WI38 (cell line): ENCODE measurements at regions not wholly inside any gene's neighbourhood (a gene's known extent, or its start where the extent isn't known, plus 50 kb on each side); places are given as distances from the start of the nearest gene placed in this dataset.

Experiments
- H3K4me3 ChIP-seq: 2 replicates; pipeline ENCODE4 v1.5.1; 2011; ENCODE audit warnings: low read depth, mild to moderate bottlenecking, control low read depth, low read length
- TF ChIP-seq, protein P1 (sequence below): IDR thresholded peaks from 2 replicates; pipeline ENCODE4 v1.5.1; 2012; ENCODE audit warnings: low read depth, mild to moderate bottlenecking, control low read depth, low read length

DNA sequence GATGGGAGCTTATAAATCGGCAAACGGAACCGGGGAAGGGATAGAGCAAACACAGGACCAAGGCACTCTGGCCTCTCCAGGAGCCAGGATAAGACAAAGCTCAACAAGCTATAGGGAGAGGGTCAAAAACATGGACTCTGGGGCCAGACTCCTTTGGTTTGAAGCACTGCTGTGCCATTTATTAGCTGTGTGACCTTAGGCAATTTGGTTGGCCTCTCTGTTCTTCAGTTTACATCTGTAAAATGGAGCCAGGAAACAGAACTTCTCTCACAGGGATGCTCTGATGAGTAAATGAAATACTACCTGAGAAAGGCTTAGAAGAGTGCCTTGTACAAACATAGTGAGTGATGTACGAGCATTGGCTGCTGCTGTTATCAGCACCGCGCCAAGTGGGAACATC, 213.3 kb upstream of the PWP1 start:
- H3K4me3 ChIP-seq = no peak overlapping the region
- TF ChIP-seq, protein P1, sequence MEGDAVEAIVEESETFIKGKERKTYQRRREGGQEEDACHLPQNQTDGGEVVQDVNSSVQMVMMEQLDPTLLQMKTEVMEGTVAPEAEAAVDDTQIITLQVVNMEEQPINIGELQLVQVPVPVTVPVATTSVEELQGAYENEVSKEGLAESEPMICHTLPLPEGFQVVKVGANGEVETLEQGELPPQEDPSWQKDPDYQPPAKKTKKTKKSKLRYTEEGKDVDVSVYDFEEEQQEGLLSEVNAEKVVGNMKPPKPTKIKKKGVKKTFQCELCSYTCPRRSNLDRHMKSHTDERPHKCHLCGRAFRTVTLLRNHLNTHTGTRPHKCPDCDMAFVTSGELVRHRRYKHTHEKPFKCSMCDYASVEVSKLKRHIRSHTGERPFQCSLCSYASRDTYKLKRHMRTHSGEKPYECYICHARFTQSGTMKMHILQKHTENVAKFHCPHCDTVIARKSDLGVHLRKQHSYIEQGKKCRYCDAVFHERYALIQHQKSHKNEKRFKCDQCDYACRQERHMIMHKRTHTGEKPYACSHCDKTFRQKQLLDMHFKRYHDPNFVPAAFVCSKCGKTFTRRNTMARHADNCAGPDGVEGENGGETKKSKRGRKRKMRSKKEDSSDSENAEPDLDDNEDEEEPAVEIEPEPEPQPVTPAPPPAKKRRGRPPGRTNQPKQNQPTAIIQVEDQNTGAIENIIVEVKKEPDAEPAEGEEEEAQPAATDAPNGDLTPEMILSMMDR = no peak

DNA sequence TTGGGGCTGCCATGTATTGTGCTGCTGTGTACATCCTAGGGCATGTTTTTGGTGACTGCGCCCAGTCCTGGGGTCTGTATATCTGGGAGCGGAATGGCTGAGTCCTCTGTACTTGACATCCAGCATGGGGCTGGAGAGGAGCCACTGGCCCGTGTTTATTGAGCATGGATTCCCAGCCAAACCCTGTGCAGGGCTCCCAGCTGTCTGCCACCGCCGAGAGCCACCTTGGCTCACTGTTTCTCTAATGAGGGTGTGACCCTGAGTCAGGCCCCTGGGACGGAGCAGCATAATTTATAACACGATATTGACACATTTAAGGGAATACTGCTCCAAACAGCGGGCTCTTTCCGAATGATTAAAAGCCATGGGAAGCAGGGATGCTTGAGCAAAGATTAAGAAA, 211.5 kb upstream of the PWP1 start:
- TF ChIP-seq, protein P1 = no peak
- H3K4me3 ChIP-seq = no peak overlapping the region

DNA sequence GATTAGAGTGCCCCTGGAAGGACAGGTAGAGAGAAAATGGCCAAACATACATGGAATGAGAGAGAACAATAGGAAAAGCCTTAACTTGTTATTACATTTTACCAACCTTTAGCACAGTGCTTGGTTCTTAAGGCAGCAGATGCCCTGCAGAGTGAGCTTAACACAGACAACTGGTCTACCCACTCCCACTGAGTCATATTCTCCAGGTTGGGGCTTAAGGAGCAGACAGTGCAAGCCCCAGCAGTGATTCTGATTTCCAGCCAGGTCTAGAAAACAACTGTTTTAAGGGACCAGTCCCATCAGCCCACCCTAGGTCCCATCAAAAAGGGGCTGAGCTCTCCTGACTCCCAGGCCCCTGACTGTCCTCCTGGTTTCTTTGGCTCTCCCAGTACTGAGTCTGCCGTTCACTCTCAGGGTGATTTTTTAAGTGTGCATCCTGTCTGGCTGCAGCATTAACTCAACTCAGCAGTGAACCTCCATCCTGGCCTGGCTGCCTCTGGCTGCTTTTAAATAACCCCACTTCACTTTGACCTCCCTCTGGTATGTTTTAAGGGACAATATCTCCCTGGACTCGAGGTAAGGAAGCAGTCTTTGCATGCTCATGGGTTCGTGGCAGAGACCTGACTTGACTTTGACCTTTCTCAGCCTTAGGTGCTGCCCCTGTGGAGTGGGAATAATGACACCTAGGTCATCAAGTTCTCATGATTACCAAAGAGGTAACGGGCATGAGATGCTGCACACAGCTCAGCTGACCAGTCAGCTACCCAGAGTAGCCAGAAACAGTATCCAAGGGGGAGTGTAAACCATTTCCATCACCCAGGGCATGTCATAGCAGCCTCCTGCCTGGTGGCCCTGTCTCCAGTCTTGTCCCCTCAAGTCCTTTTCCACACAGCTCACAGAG, 210.7 kb upstream of the PWP1 start:
- TF ChIP-seq, protein P1 = no peak
- no peak overlapping the region for H3K4me3 ChIP-seq

DNA sequence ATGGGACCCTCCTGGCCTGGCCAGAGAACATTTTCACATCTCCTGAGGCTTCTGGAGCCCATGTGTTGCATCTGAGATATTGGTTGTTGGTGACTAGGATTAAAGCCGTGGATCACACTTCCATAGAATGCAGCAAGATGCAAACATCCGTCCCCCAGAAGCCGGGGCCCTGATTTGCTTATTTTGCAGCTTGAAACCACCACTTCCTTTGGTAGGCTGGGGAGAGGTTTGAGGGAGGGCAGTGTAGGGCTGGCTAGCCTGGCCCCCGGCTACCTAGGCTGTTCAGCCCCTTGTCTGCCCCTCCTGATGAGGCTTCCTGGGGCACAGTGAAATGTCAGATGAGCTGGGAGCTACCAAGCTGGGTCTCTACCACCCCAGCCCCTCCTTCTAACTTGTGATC, 209.7 kb upstream of the PWP1 start:
- TF ChIP-seq, protein P1 = no peak
- H3K4me3 ChIP-seq = no peak overlapping the region

DNA sequence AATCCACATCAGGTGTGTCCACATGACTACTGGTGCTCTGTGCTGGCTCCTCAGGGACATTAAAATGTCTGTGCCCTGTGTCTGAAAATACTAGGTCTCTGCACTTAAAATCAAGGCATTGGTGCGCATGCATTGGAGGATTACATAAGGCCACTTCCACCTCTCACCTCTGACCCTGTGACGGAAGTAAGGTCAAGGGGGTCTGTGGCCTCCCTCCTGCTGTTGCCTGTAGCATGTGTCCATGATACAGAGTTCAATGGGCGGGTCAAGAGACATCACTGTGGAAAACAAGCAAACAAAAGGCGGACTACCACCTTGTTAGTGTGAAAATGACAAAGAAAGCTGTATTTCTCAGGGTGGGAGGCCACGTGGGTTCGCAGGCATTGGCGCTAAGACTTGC, 208.6 kb upstream of the PWP1 start:
- H3K4me3 ChIP-seq = no peak overlapping the region
- TF ChIP-seq, protein P1 = no peak

DNA sequence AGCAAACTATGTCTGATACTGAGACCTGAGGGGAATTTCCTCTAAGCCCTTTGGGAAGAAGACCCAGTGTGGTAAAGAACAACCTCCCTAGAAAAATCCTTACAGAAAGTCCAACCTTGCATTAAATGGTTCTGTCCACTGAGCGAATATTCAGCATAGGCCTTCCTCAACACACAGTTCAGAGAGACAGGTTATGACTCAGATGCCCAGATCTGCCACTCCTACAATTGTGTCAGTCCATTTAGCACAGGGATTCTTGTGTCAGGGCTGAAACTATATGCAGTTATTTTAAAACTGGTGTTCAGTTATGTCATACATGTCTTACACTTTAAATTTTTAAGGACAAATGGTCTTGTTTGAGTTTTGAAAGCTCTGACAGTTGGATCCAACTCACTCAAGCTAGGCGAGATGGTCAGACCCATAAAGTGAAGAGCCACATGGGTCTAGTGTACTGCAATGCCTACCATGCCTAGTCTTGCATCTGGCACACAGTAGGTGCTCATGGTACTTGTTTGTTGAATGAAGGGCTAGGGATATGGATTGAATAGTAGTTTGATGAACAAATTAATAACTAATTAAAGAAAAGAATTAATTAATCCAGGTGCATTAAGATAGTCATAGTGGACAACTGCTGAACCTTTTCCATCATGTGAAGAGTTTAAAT, 207.5 kb upstream of the PWP1 start:
- TF ChIP-seq, protein P1 = no peak
- H3K4me3 ChIP-seq = no peak overlapping the region

DNA sequence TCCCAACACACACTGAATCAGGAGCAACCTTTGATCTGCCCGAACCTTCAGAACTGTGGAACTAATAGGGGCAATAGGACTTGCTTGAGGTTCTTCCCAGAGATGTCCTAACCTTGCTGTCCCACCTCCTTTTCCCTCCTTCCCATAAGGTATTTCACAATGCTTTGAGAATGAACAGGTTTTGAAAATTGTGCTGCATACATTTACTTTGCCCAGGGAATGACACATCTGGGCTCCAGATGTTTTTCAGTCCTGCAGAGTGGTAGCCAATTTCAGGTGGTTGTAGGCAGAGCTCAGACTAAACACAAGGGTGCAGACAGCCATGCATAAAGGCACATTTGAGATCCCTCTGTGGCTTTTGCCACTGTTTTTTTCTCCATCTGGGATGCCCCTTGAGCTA, 206.7 kb upstream of the PWP1 start:
- TF ChIP-seq, protein P1 = no peak
- no peak overlapping the region for H3K4me3 ChIP-seq
